Liver (tissue), 8 donors: ENCODE measurements at regions not wholly inside any gene's neighbourhood (a gene's known extent, or its start where the extent isn't known, plus 50 kb on each side); places are given as distances from the start of the nearest gene placed in this dataset.

ENCODE experiments used
- DNase-seq: peaks from one replicate; pipeline ENCODE4 v3.0.0-alpha.2; 2017; ENCODE audit warnings: low spot score
- H3K27ac ChIP-seq, 2 donors: one replicate each; pipeline ENCODE4 v1.7.0; 2013; ENCODE audit warnings: inconsistent platforms in 2 of 2, low read length in 2 of 2, control low read depth in 1 of 2, low read depth in 1 of 2, mild to moderate bottlenecking in 1 of 2
- H3K27me3 ChIP-seq, 4 donors: one replicate each; pipeline versions ENCODE4 v1.6.1 to v1.7.0; 2013; ENCODE audit warnings: low read length in 3 of 4, inconsistent platforms in 1 of 4, mild to moderate bottlenecking in 1 of 4, moderate library complexity in 1 of 4; ENCODE audit not compliant: control insufficient read depth in 4 of 4, insufficient read depth in 4 of 4
- H3K36me3 ChIP-seq, 4 donors: one replicate each; pipeline versions ENCODE4 v1.6.1 to v1.7.0; 2013; ENCODE audit warnings: low read length in 3 of 4, mild to moderate bottlenecking in 3 of 4, low read depth in 1 of 4, moderate library complexity in 1 of 4; ENCODE audit not compliant: control insufficient read depth in 4 of 4, insufficient read depth in 3 of 4
- H3K4me1 ChIP-seq, 4 donors: one replicate each; pipeline versions ENCODE4 v1.6.1 to v1.7.0; 2013; ENCODE audit warnings: low read length in 3 of 4, mild to moderate bottlenecking in 3 of 4, moderate library complexity in 1 of 4; ENCODE audit not compliant: control insufficient read depth in 4 of 4, insufficient read depth in 4 of 4
- H3K4me3 ChIP-seq, 3 donors: one replicate each; pipeline versions ENCODE4 v1.6.1 to v1.7.0; 2013; ENCODE audit warnings: low read length in 3 of 3, control low read depth in 1 of 3, low read depth in 1 of 3, mild to moderate bottlenecking in 1 of 3
- H3K9ac ChIP-seq, 2 donors: one replicate each; pipeline ENCODE4 v1.7.0; 2013; ENCODE audit warnings: low read length in 2 of 2, mild to moderate bottlenecking in 2 of 2, moderate library complexity in 2 of 2, control low read depth in 1 of 2, low read depth in 1 of 2
- H3K9me3 ChIP-seq, 4 donors: one replicate each; pipeline versions ENCODE4 v1.6.1 to v1.7.0; 2013; ENCODE audit warnings: low read length in 3 of 4; ENCODE audit not compliant: control insufficient read depth in 4 of 4
- EGR1 ChIP-seq, 2 donors: IDR thresholded peaks; 2 replicates each; pipeline ENCODE4 v1.6.1; 2016 to 2018; ENCODE audit warnings: antibody characterized with exemption in 2 of 2, low read depth in 2 of 2
- FOXA1 ChIP-seq: IDR thresholded peaks from 2 replicates; pipeline ENCODE4 v1.6.1; 2016; ENCODE audit warnings: antibody characterized with exemption
- FOXA2 ChIP-seq: IDR thresholded peaks from 2 replicates; pipeline ENCODE4 v1.6.1; 2016; ENCODE audit warnings: antibody characterized with exemption
- GABPA ChIP-seq, 2 donors: IDR thresholded peaks in 1 of 2; conservative IDR thresholded peaks in 1 of 2; 2 replicates each; pipeline ENCODE4 v1.6.1; 2016; ENCODE audit warnings: antibody characterized with exemption in 2 of 2, mild to moderate bottlenecking in 1 of 2, moderate library complexity in 1 of 2
- HNF4A ChIP-seq, 2 donors: conservative IDR thresholded peaks; 2 replicates each; pipeline ENCODE4 v1.6.1; 2016; ENCODE audit warnings: antibody characterized with exemption in 2 of 2, mild to moderate bottlenecking in 2 of 2
- HNF4G ChIP-seq: IDR thresholded peaks from 2 replicates; pipeline ENCODE4 v1.6.1; 2016; ENCODE audit warnings: antibody characterized with exemption
- JUND ChIP-seq, 2 donors: IDR thresholded peaks; 2 replicates each; pipeline ENCODE4 v1.6.1; 2016; ENCODE audit warnings: antibody characterized with exemption in 2 of 2
- RAD21 ChIP-seq, 2 donors: IDR thresholded peaks; 2 replicates each; pipeline ENCODE4 v1.6.1; 2016; ENCODE audit warnings: antibody characterized with exemption in 2 of 2, mild to moderate bottlenecking in 2 of 2
- RXRA ChIP-seq, 2 donors: IDR thresholded peaks; 2 replicates each; pipeline ENCODE4 v1.6.1; 2017 to 2018; ENCODE audit warnings: antibody characterized with exemption in 2 of 2, mild to moderate bottlenecking in 1 of 2
- SP1 ChIP-seq: IDR thresholded peaks from 2 replicates; pipeline ENCODE4 v1.6.1; 2018; ENCODE audit warnings: antibody characterized with exemption, mild to moderate bottlenecking
- TAF1 ChIP-seq: conservative IDR thresholded peaks from 2 replicates; pipeline ENCODE4 v1.6.1; 2016; ENCODE audit warnings: antibody characterized with exemption, mild to moderate bottlenecking
- YY1 ChIP-seq: IDR thresholded peaks from 2 replicates; pipeline ENCODE4 v1.6.1; 2016; ENCODE audit warnings: antibody characterized with exemption, mild to moderate bottlenecking
- WGBS: extraction: QIAGEN DNeasy Blood & Tissue Kit; methylation state at CpG from one replicate; pipeline ENCODE4 v1.1.7; 2013; 5-methylcytosine and 5-hydroxymethylcytosine counted together
- TF ChIP-seq, protein P1 (sequence below): IDR thresholded peaks from 2 replicates; pipeline ENCODE4 v1.6.1; 2016; ENCODE audit warnings: antibody characterized with exemption, mild to moderate bottlenecking
- TF ChIP-seq, protein P2 (sequence below): fragments of 150-350 bp; IDR thresholded peaks from 2 replicates; pipeline ENCODE4 v1.5.1; 2017; ENCODE audit warnings: improper control_type of control experiment, low read depth, low read length; ENCODE audit not compliant: missing input control
- TF ChIP-seq, protein P3 (sequence below): IDR thresholded peaks from 2 replicates; pipeline ENCODE4 v1.6.1; 2016; ENCODE audit warnings: antibody characterized with exemption
- TF ChIP-seq, protein P4 (sequence below): IDR thresholded peaks from 2 replicates; pipeline ENCODE4 v1.6.1; 2016; ENCODE audit warnings: antibody characterized with exemption
- TF ChIP-seq, protein P5 (sequence below): IDR thresholded peaks from 2 replicates; pipeline ENCODE4 v1.6.1; 2016; ENCODE audit warnings: antibody characterized with exemption
- donor health status: healthy.
- donor health status: healthy.
- donor health status: healthy.
- donor health status: healthy.
- donor health status: healthy.

DNA sequence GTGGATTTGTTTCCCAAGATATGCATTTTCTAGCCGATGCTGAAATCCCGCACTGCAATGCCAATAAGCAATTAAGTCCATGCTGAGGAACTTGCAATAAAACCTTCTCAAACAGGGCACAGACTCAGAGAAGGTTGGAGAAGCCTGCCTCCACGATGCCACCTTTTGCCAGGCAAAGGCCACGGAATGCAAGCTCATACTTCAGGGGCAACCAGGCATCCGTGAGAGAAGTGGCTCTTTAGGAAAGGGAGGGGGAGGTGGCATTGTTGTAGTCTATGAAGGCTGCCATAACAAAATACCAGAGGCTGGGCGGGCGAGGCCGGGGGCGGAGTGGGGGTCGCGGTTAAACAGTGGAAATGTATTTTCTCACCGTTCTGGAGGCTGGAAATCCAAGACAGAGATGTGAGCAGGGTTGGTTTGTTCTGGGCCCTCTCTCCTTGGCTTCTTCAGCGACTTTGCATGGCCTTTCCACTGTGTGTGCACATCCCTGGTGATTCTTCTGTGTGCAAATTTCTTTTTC, 689.5 kb downstream of the VRK1 start:
- H3K4me1 ChIP-seq = peaks cover 0 to 6% (median 4%) of the 10 kb centered on the region in 4 donors
- H3K9me3 ChIP-seq = no peaks in the 10 kb centered on the region
- H3K9ac ChIP-seq = no peak overlapping the region
- TF ChIP-seq EGR1 (IDR thresholded peaks at IDR 0.05; ENCODE audit: low read depth in 2 of 2) (no peak), GABPA (IDR thresholded peaks at IDR 0.05 in 1 of 2, conservative IDR thresholded peaks at IDR 0.05 in 1 of 2) (no peak), FOXA2 (no peak), SP1 (no peak), HNF4G (no peak), RAD21 (IDR thresholded peaks at IDR 0.05) (no peak), FOXA1 (no peak), TAF1 (no peak), JUND (IDR thresholded peaks at IDR 0.05) (no peak), HNF4A (conservative IDR thresholded peaks at IDR 0.05) (no peak)
- TF ChIP-seq, protein P1, sequence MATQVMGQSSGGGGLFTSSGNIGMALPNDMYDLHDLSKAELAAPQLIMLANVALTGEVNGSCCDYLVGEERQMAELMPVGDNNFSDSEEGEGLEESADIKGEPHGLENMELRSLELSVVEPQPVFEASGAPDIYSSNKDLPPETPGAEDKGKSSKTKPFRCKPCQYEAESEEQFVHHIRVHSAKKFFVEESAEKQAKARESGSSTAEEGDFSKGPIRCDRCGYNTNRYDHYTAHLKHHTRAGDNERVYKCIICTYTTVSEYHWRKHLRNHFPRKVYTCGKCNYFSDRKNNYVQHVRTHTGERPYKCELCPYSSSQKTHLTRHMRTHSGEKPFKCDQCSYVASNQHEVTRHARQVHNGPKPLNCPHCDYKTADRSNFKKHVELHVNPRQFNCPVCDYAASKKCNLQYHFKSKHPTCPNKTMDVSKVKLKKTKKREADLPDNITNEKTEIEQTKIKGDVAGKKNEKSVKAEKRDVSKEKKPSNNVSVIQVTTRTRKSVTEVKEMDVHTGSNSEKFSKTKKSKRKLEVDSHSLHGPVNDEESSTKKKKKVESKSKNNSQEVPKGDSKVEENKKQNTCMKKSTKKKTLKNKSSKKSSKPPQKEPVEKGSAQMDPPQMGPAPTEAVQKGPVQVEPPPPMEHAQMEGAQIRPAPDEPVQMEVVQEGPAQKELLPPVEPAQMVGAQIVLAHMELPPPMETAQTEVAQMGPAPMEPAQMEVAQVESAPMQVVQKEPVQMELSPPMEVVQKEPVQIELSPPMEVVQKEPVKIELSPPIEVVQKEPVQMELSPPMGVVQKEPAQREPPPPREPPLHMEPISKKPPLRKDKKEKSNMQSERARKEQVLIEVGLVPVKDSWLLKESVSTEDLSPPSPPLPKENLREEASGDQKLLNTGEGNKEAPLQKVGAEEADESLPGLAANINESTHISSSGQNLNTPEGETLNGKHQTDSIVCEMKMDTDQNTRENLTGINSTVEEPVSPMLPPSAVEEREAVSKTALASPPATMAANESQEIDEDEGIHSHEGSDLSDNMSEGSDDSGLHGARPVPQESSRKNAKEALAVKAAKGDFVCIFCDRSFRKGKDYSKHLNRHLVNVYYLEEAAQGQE = no peak
- TF ChIP-seq, protein P2, sequence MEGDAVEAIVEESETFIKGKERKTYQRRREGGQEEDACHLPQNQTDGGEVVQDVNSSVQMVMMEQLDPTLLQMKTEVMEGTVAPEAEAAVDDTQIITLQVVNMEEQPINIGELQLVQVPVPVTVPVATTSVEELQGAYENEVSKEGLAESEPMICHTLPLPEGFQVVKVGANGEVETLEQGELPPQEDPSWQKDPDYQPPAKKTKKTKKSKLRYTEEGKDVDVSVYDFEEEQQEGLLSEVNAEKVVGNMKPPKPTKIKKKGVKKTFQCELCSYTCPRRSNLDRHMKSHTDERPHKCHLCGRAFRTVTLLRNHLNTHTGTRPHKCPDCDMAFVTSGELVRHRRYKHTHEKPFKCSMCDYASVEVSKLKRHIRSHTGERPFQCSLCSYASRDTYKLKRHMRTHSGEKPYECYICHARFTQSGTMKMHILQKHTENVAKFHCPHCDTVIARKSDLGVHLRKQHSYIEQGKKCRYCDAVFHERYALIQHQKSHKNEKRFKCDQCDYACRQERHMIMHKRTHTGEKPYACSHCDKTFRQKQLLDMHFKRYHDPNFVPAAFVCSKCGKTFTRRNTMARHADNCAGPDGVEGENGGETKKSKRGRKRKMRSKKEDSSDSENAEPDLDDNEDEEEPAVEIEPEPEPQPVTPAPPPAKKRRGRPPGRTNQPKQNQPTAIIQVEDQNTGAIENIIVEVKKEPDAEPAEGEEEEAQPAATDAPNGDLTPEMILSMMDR = no peak
- TF ChIP-seq, protein P3, sequence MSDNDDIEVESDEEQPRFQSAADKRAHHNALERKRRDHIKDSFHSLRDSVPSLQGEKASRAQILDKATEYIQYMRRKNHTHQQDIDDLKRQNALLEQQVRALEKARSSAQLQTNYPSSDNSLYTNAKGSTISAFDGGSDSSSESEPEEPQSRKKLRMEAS = no peak
- TF ChIP-seq, protein P4, sequence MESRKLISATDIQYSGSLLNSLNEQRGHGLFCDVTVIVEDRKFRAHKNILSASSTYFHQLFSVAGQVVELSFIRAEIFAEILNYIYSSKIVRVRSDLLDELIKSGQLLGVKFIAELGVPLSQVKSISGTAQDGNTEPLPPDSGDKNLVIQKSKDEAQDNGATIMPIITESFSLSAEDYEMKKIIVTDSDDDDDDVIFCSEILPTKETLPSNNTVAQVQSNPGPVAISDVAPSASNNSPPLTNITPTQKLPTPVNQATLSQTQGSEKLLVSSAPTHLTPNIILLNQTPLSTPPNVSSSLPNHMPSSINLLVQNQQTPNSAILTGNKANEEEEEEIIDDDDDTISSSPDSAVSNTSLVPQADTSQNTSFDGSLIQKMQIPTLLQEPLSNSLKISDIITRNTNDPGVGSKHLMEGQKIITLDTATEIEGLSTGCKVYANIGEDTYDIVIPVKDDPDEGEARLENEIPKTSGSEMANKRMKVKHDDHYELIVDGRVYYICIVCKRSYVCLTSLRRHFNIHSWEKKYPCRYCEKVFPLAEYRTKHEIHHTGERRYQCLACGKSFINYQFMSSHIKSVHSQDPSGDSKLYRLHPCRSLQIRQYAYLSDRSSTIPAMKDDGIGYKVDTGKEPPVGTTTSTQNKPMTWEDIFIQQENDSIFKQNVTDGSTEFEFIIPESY = no peak
- H3K27me3 ChIP-seq = no peaks in the 10 kb centered on the region
- no peak overlapping the region for H3K4me3 ChIP-seq
- WGBS = 86% methylated on average over 13 of the region's 13 CpGs
- no peak for DNase-seq
- no peaks in the 10 kb centered on the region for H3K36me3 ChIP-seq
- H3K27ac ChIP-seq = no peak overlapping the region

DNA sequence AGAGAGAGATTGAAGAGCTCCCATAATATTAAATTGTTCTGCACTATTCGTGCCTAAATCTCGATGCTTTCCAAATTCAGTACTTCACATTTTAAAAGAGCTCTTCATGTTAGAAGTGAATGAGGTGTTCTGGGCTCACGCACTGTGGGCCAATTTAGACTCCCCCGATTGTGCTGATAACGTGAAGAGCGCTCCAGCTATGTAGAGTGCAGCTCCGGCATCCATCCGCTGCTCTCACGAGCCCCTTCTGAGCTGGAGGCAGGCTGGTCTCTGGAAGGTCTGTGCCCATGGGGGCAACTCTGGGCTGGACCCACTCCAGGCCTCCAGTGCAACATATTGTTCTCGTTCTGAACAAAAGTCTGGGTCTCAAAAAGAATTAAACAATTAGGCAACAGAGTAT, 692.6 kb downstream of the VRK1 start:
- Histone ChIP-seq H3K4me1 (peaks cover 0 to 13% (median 7%) of the 10 kb centered on the region in 4 donors), H3K9me3 (peaks cover 0 to 4% (median 1%) of the 10 kb centered on the region in 4 donors), H3K36me3 (no peaks in the 10 kb centered on the region), H3K4me3 (no peak overlapping the region), H3K27ac (no peak overlapping the region), H3K9ac (no peak overlapping the region), H3K27me3 (no peaks in the 10 kb centered on the region)
- DNase-seq = no peak
- WGBS = 88% methylated on average over 10 of the region's 10 CpGs
- TF ChIP-seq JUND (IDR thresholded peaks at IDR 0.05) = no peak
- TF ChIP-seq EGR1 (IDR thresholded peaks at IDR 0.05; ENCODE audit: low read depth in 2 of 2) = no peak
- TF ChIP-seq TAF1 = no peak
- TF ChIP-seq FOXA1 = no peak
- TF ChIP-seq HNF4A (conservative IDR thresholded peaks at IDR 0.05) = no peak
- TF ChIP-seq, protein P1 = no peak
- TF ChIP-seq YY1 = no peak
- TF ChIP-seq HNF4G = no peak
- no peak for TF ChIP-seq RXRA (IDR thresholded peaks at IDR 0.05)
- TF ChIP-seq, protein P2 = no peak
- TF ChIP-seq FOXA2 = no peak
- no peak for TF ChIP-seq RAD21 (IDR thresholded peaks at IDR 0.05)
- TF ChIP-seq, protein P5, sequence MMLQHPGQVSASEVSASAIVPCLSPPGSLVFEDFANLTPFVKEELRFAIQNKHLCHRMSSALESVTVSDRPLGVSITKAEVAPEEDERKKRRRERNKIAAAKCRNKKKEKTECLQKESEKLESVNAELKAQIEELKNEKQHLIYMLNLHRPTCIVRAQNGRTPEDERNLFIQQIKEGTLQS = no peak
- TF ChIP-seq GABPA (IDR thresholded peaks at IDR 0.05 in 1 of 2, conservative IDR thresholded peaks at IDR 0.05 in 1 of 2) = no peak
- no peak for TF ChIP-seq SP1
